Kidney tubule cell (primary cell): ENCODE measurements at regions not wholly inside any gene's neighbourhood (a gene's known extent, or its start where the extent isn't known, plus 50 kb on each side); places are given as distances from the start of the nearest gene placed in this dataset.
A peak's percentile ranks its signal among the peaks of the same experiment; 100 is the strongest.

Experiments
- DNase-seq: peaks from one replicate; pipeline ENCODE4 v3.0.0-alpha.2; 2018; ENCODE audit warnings: low spot score

DNA sequence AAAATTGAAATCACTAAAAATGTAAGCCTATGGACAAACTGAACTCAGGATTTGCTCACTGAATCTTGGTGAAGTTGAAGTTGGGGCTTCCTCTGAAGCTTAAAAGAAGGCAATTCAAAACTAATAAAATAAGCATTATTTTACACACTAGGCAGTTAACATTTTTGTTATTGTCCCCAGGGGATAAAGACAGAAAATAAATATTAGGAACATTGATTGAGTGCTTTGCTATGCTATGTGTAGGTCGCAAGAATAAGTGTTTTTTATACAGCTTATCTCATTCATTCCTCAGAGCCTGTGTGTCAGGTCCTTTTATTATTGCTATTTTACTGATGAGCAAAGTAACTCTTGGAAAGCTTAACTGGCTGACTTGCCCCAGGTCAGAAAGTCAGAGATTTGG lies 82.2 kb downstream of the ZNF608 start:
- DNase-seq = no peak

- no peak for DNase-seq
These were observed 83.3 kb downstream of the ZNF608 start for GRCh38 chr5:124663101-124663506.

GRCh38 chr5:124662181-124662781 lies 84.2 kb downstream of the ZNF608 start:
- DNase-seq = peak; percentile 57

GRCh38 chr5:124661317-124662141 lies 84.9 kb downstream of the ZNF608 start:
- DNase-seq = peak; percentile 100

DNA sequence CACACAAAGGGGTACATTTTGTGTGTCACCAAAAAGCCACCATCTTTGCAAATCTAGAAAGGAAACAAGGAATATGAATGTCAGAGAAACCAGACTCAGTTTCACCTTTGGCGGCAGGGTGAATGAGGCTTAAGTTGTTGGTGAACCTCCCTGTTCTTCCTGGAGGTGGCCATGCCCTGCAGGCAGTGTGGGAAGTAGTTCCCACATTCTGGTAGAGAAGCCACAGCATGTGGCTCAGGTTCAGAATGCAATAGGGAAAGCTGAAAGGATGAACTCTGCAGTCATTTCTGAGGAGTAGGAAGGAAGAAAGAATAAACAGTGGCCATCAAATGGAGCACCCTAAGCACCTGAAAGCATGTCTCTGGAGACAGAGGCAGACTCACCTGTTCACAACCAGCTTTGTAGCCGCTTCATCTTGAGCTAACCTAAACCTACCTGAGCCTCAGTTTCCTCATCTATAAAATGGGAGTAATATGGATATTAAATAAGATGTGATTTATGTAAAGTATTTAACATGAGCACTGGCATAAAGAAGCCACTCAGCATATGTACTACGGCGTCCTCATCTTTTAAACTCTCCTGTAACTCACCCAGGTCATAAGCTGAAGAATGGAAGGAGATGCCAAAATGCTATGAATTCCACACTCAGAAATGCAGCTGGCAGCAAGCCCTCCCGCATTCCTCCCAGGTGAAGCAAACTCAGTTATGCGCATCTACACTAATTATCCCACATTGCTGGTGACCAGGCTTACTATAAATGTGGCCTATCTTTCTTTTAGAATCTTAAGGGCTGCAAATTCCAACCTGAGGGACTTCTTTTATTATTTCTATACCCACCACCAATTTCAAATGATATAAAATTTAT lies 86.0 kb downstream of the ZNF608 start:
- DNase-seq = peak; percentile 97

- DNase-seq = peak; percentile 59
These were observed 86.6 kb downstream of the ZNF608 start for GRCh38 chr5:124659798-124660197.

- peak; percentile 33 for DNase-seq
These were observed 87.4 kb downstream of the ZNF608 start for GRCh38 chr5:124658867-124659557.

DNA sequence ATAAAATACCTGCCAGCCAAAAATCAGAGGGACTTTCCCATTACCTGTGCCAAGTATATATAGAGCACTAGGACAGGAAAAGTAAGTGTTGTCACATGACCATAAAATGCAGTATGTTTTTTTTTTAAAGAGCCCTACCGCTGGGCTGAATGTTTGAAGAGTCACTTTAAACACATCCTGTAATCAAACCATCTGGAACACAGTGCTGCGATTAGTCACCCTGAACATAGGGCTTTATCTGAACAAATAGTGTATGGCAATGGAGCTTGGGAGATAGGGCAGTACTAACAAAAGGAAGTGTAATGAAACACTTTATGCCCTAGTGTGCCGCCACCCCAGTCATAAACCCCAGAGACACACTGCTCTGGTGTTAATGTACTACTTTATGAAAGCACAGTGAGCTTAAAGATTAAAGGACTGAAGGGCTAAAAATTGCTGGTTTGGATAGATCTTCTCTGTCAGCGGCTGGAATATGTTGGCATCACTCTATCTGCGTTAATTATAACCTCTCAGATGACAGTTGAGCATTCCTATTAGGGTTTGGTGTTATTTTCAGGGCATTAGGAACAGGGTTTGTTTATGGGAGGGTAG lies 90.4 kb downstream of the ZNF608 start:
- peak; percentile 98 for DNase-seq

DNA sequence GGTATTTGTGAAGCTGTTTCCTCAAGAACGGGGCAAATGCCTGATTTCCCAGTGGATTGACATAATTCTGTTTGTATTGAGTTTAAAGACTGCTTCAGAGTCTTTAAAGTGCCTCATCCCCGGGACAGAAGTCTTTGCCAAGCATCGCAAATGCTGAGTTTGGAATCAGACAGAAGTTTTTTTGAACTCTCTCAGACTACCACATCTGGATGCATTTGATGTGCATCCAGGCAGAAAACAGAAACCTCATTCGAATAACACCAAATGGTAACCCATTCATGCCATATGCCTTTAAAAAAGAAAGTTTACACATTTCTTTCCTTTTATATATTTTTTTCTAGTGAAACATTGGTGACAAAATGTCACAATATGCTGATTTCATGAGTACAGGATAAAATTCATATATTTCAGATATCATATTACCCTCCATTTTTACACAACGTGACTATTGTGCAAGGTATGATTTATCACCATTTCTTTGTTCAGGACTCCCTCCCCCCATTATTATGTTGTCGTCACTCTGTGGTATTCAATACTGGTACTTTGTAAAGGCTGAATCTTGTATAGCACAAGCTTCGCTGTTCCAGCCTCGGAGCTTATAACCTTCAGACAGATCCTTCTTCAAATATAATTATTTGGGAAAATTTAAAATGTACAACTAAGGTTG lies 91.1 kb downstream of the ZNF608 start:
- no peak for DNase-seq

DNA sequence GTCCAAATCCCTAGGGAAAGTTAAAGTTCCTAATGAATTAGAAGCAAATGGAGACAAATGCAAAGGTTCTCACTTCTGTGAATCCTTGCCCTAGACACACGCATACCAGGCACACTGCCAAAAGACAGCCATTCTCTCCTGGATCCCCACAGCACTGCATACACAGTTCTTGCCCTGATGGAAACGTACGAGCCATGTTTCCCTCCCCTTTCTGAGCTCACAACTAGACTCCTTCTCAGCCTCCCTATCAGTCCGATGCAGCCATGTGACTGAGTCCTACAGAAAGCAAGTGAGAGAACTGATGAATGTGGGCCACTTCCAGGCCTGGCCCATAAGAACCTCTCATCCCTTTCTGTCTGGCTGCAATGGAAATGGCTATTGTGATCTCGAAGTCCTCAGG lies 92.0 kb downstream of the ZNF608 start:
- no peak for DNase-seq

DNA sequence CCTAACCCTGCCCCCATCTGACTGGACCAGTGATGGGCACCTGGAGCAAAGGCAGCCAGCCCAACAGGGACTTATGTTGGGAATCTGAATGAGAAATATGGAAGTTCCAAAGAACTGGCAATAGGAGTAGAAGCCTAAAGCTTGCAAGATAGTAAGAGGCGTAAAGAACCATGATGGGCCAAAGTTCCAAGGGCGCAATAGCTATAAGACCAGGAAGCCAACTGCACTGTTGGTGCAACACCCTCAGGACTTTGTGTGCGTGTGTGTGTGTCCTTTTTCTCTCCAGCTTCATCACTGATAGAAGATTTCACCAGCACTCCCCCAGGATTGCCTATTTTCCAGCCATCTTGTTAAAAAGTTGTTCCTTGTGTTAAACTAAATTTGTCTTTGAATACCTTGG lies 92.8 kb downstream of the ZNF608 start:
- DNase-seq = no peak

- no peak for DNase-seq
These were observed 93.5 kb downstream of the ZNF608 start for GRCh38 chr5:124652892-124653441.

DNA sequence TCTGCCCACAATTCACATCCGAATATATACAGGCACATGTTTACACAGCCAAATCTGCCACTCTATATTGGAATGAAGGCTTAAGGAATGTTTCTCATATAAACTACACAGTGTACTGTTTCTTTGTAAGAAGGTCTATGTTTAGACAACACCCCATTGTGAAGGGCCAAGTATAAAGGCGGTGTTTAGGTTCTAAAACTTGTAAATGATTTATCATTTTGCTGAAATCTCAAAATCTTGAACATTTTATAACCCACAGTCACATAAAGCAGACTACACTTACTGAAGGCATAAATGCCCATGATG lies 94.0 kb downstream of the ZNF608 start:
- DNase-seq = no peak

GRCh38 chr5:124651663-124652513 lies 94.6 kb downstream of the ZNF608 start:
- DNase-seq = peak; percentile 80

DNA sequence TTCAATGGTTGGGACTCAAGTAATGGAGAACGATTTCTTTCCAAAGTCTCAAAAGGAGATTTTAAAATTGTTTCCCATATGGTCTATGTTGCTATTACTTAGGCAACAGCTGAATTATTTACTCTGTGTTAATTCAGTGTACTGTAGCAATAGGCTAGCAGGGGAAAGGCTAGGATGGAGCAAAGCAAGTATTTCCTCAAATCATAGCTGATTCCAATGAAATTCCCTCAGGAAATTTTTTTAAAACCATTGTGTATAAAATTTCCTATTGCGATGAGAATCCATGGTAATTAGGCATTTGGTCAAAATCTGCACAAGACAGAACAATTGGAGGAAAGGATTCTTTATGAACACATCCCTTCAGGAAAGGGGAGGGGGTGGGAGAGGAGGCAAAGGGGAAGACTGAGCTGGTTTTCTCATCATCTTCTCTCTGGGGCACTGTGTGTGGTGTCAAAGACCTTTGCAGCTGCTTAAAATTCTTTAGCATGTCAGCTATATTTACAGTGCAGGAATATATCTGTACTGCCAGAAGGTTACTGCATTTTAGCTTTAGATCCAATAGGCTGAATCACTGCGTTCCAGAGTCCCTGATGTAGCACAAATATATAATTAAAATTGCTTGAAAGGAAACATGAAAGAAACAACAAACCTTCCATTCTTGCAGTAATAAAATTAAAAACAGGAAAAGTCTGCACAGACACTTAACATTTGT lies 95.3 kb downstream of the ZNF608 start:
- no peak for DNase-seq

- no peak for DNase-seq
These were observed 96.3 kb downstream of the ZNF608 start for GRCh38 chr5:124650147-124650561.

DNA sequence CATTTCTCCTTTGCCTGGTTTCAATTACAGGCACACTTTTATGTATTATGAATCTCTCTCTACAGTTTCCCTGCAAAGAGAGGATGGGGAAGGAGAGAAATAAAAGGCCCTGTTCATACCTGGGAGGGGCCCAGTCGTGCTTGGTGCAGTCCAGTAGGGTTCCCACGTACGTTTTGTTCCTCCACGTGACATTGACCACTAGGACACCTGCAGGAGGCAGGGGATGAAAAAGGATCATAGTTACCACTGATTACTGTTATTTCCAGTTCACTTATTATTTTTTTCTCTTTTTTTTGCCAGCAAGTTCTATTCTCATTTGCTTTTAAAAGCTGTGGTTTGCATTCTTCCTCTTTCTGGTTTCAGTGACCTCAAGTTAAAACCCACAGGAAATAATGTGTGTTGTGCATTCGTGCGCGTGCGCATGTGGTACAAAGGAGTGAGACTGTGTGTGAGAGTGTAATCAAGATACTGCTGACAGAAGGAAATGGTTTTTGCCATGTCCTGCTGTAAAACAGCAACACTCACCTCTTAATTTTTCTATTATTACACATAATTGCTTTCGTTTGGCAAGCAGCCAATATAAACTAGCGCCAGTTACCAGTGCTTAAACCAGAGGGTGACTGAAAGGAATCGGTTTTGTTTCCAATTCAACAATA lies 96.8 kb downstream of the ZNF608 start:
- DNase-seq = peak; percentile 97

DNA sequence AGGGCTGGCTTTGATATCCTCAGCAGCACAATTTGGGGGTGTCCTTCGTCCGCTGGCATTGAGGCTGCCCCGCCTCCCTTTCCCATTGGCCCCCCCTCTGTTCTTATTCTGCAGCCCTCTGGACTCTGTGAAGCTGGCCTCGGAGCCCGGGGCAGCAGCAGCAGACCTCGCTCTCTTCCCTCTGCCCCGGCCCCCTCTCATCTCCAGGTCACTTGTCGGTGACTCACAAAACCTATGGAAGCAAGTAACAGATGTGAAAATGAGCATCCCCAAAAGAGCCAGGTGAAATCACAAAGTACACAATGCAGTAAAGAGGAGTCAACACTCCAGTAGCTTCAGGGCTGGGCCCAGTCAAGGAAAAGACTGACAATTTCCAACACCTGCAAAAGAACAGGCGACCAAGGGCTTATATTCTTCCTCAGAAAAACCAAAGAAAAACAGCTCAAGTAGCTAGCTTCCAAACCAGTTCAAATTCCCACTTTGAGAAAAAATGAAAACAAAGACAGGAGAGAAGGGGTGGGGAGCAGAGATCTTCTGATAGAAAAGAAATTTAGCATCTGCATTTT lies 97.5 kb downstream of the ZNF608 start:
- no peak for DNase-seq

- no peak for DNase-seq
These were observed 99.1 kb downstream of the ZNF608 start for GRCh38 chr5:124647352-124647751.
